ENCODE measurements at regions not wholly inside any gene's neighbourhood (a gene's known extent, or its start where the extent isn't known, plus 50 kb on each side); places are given as distances from the start of the nearest gene placed in this dataset.

DNA sequence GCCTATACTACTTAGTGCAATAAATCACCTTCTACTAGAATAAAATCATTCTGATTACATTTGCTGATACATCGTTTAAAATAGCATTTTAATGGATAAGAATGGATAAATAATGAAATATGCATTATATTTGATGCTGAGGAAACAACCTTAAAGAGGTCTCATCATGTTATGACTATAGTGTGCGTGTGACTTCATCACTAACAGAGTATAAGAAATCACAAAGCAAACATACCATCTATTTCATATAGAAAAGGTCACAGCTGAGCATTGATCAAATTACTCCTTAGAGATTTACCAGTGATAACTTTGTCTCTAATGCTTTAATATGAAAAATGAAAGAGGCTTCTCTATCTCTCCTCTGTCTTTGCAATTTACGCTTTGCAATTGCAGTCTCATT lies 1620.3 kb upstream of the SLC10A2 start:
- TF ChIP-seq EZH2phosphoT487 (IDR thresholded peaks at IDR 0.05; ENCODE audit: borderline replicate concordance, low read length): no peak
- TF ChIP-seq, protein P1, sequence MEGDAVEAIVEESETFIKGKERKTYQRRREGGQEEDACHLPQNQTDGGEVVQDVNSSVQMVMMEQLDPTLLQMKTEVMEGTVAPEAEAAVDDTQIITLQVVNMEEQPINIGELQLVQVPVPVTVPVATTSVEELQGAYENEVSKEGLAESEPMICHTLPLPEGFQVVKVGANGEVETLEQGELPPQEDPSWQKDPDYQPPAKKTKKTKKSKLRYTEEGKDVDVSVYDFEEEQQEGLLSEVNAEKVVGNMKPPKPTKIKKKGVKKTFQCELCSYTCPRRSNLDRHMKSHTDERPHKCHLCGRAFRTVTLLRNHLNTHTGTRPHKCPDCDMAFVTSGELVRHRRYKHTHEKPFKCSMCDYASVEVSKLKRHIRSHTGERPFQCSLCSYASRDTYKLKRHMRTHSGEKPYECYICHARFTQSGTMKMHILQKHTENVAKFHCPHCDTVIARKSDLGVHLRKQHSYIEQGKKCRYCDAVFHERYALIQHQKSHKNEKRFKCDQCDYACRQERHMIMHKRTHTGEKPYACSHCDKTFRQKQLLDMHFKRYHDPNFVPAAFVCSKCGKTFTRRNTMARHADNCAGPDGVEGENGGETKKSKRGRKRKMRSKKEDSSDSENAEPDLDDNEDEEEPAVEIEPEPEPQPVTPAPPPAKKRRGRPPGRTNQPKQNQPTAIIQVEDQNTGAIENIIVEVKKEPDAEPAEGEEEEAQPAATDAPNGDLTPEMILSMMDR (IDR thresholded peaks at IDR 0.05; ENCODE audit: low read depth, low read length, poor library complexity, severe bottlenecking): no peak
